ENCODE measurements at regions not wholly inside any gene's neighbourhood (a gene's known extent, or its start where the extent isn't known, plus 50 kb on each side); places are given as distances from the start of the nearest gene placed in this dataset.

DNA sequence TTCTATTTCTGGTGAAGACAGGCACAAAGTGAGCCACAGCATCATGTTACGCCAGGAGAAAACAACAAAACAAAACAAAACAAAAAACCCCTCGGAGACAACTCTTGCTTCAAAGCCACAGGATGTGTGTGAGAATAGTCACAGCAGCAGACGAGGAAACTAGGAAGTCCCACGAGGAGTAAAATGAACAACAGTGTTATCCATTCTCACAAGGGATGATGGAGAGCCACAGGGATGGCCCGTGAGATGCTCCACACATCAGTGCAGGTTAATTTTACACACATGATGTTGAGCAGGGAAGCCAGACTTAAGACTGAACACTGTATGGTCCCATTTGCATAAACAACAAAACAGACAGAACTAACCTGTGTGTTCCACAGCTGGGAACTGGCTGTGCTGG, 128.5 kb upstream of the TMEM18 start:
- TF ChIP-seq, protein P1, sequence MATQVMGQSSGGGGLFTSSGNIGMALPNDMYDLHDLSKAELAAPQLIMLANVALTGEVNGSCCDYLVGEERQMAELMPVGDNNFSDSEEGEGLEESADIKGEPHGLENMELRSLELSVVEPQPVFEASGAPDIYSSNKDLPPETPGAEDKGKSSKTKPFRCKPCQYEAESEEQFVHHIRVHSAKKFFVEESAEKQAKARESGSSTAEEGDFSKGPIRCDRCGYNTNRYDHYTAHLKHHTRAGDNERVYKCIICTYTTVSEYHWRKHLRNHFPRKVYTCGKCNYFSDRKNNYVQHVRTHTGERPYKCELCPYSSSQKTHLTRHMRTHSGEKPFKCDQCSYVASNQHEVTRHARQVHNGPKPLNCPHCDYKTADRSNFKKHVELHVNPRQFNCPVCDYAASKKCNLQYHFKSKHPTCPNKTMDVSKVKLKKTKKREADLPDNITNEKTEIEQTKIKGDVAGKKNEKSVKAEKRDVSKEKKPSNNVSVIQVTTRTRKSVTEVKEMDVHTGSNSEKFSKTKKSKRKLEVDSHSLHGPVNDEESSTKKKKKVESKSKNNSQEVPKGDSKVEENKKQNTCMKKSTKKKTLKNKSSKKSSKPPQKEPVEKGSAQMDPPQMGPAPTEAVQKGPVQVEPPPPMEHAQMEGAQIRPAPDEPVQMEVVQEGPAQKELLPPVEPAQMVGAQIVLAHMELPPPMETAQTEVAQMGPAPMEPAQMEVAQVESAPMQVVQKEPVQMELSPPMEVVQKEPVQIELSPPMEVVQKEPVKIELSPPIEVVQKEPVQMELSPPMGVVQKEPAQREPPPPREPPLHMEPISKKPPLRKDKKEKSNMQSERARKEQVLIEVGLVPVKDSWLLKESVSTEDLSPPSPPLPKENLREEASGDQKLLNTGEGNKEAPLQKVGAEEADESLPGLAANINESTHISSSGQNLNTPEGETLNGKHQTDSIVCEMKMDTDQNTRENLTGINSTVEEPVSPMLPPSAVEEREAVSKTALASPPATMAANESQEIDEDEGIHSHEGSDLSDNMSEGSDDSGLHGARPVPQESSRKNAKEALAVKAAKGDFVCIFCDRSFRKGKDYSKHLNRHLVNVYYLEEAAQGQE (tag by site-specific recombination; IDR thresholded peaks at IDR 0.05): no peak
- TF ChIP-seq YY1 (tag by site-specific recombination; IDR thresholded peaks at IDR 0.05): no peak
- TF ChIP-seq, protein P2, sequence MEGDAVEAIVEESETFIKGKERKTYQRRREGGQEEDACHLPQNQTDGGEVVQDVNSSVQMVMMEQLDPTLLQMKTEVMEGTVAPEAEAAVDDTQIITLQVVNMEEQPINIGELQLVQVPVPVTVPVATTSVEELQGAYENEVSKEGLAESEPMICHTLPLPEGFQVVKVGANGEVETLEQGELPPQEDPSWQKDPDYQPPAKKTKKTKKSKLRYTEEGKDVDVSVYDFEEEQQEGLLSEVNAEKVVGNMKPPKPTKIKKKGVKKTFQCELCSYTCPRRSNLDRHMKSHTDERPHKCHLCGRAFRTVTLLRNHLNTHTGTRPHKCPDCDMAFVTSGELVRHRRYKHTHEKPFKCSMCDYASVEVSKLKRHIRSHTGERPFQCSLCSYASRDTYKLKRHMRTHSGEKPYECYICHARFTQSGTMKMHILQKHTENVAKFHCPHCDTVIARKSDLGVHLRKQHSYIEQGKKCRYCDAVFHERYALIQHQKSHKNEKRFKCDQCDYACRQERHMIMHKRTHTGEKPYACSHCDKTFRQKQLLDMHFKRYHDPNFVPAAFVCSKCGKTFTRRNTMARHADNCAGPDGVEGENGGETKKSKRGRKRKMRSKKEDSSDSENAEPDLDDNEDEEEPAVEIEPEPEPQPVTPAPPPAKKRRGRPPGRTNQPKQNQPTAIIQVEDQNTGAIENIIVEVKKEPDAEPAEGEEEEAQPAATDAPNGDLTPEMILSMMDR (tag by site-specific recombination; IDR thresholded peaks at IDR 0.05): no peak
- TF ChIP-seq ZNF629 (tag by site-specific recombination; IDR thresholded peaks at IDR 0.05): no peak
- TF ChIP-seq ZNF274 (IDR thresholded peaks at IDR 0.05; ENCODE audit: low read length): no peak
- TF ChIP-seq ZNF274 (tag by site-specific recombination; IDR thresholded peaks at IDR 0.05; ENCODE audit: borderline replicate concordance): no peak
- no peak for TF ChIP-seq ZNF121 (tag by site-specific recombination; IDR thresholded peaks at IDR 0.05)
